ENCODE measurements at regions not wholly inside any gene's neighbourhood (a gene's known extent, or its start where the extent isn't known, plus 50 kb on each side); places are given as distances from the start of the nearest gene placed in this dataset.

- Histone ChIP-seq H3K36me3 (ENCODE audit: insufficient read depth, low read length) (no peaks in the 10 kb centered on the region), H3K4me3 (ENCODE audit: low read depth, low read length, poor library complexity, severe bottlenecking) (no peak overlapping the region), H3K79me2 (ENCODE audit: insufficient read depth, low read depth, low read length) (no peaks in the 10 kb centered on the region), H2AFZ (ENCODE audit: low read length) (no peak overlapping the region), H4K20me1 (ENCODE audit: insufficient read depth, low read length) (no peaks in the 10 kb centered on the region), H3K27ac (ENCODE audit: low read depth, low read length, poor library complexity, severe bottlenecking) (no peak overlapping the region), H3K4me1 (ENCODE audit: insufficient read depth, low read length, poor library complexity, severe bottlenecking) (no peaks in the 10 kb centered on the region), H3K4me2 (ENCODE audit: low read length) (no peak overlapping the region), H3K9me3 (ENCODE audit: low read length) (no peaks in the 10 kb centered on the region), H3K9me2 (ENCODE audit: insufficient read depth, low read length) (no peaks in the 10 kb centered on the region)
- CTCF ChIA-PET (ENCODE audit: unreplicated experiment): no interaction called here
- intact Hi-C loops (cut with micrococcal nuclease; ENCODE audit: unreplicated experiment): no loop called here
- TF ChIP-seq EZH2phosphoT487 (IDR thresholded peaks at IDR 0.05; ENCODE audit: borderline replicate concordance, low read depth, low read length): no peak
- no peak for TF ChIP-seq CTCF (conservative IDR thresholded peaks at IDR 0.05; ENCODE audit: low read length)
- DNase-seq (ENCODE audit: low spot score): no peak
- BruUV-seq (replicated peaks): no TSS peak
- POLR2A ChIA-PET: no interaction called here
These were observed 164.0 kb upstream of the SYT13 start for GRCh38 chr11:45450189-45450588.

- ChIA-PET CTCF (ENCODE audit: unreplicated experiment) (no interaction called here), POLR2A (no interaction called here)
- Histone ChIP-seq H3K4me2 (ENCODE audit: low read length) (no peak overlapping the region), H3K4me3 (ENCODE audit: low read depth, low read length, poor library complexity, severe bottlenecking) (no peak overlapping the region), H3K79me2 (ENCODE audit: insufficient read depth, low read depth, low read length) (no peaks in the 10 kb centered on the region), H3K9me2 (ENCODE audit: insufficient read depth, low read length) (no peaks in the 10 kb centered on the region), H3K9me3 (ENCODE audit: low read length) (no peaks in the 10 kb centered on the region), H3K36me3 (ENCODE audit: insufficient read depth, low read length) (no peaks in the 10 kb centered on the region), H4K20me1 (ENCODE audit: insufficient read depth, low read length) (no peaks in the 10 kb centered on the region), H3K4me1 (ENCODE audit: insufficient read depth, low read length, poor library complexity, severe bottlenecking) (no peaks in the 10 kb centered on the region), H3K27ac (ENCODE audit: low read depth, low read length, poor library complexity, severe bottlenecking) (no peak overlapping the region), H2AFZ (ENCODE audit: low read length) (no peak overlapping the region)
- BruUV-seq (replicated peaks): no TSS peak
- intact Hi-C loops (cut with micrococcal nuclease; ENCODE audit: unreplicated experiment): no loop called here
- no peak for TF ChIP-seq EZH2phosphoT487 (IDR thresholded peaks at IDR 0.05; ENCODE audit: borderline replicate concordance, low read depth, low read length)
- TF ChIP-seq CTCF (conservative IDR thresholded peaks at IDR 0.05; ENCODE audit: low read length): no peak
- no peak for DNase-seq (ENCODE audit: low spot score)
These were observed 163.0 kb upstream of the SYT13 start for GRCh38 chr11:45449036-45449601.

- no peaks in the 10 kb centered on the region for H4K20me1 ChIP-seq (ENCODE audit: insufficient read depth, low read length)
- H3K4me1 ChIP-seq (ENCODE audit: insufficient read depth, low read length, poor library complexity, severe bottlenecking): no peaks in the 10 kb centered on the region
- ChIA-PET CTCF (ENCODE audit: unreplicated experiment) (no interaction called here), POLR2A (no interaction called here)
- no peak for DNase-seq (ENCODE audit: low spot score)
- no peak overlapping the region for H3K27ac ChIP-seq (ENCODE audit: low read depth, low read length, poor library complexity, severe bottlenecking)
- H3K9me3 ChIP-seq (ENCODE audit: low read length): no peaks in the 10 kb centered on the region
- no peak overlapping the region for H3K4me3 ChIP-seq (ENCODE audit: low read depth, low read length, poor library complexity, severe bottlenecking)
- no TSS peak for BruUV-seq (replicated peaks)
- no peaks in the 10 kb centered on the region for H3K36me3 ChIP-seq (ENCODE audit: insufficient read depth, low read length)
- H3K9me2 ChIP-seq (ENCODE audit: insufficient read depth, low read length): no peaks in the 10 kb centered on the region
- H2AFZ ChIP-seq (ENCODE audit: low read length): no peak overlapping the region
- TF ChIP-seq EZH2phosphoT487 (IDR thresholded peaks at IDR 0.05; ENCODE audit: borderline replicate concordance, low read depth, low read length) (no peak), CTCF (conservative IDR thresholded peaks at IDR 0.05; ENCODE audit: low read length) (no peak)
- H3K4me2 ChIP-seq (ENCODE audit: low read length): no peak overlapping the region
- H3K79me2 ChIP-seq (ENCODE audit: insufficient read depth, low read depth, low read length): no peaks in the 10 kb centered on the region
- intact Hi-C loops (cut with micrococcal nuclease; ENCODE audit: unreplicated experiment): no loop called here
These were observed 162.4 kb upstream of the SYT13 start for GRCh38 chr11:45448561-45448960.
